ENCODE measurements at regions not wholly inside any gene's neighbourhood (a gene's known extent, or its start where the extent isn't known, plus 50 kb on each side); places are given as distances from the start of the nearest gene placed in this dataset.
"Not testable (repeated sequence)": the region's sequence is repeated elsewhere in the genome, so short reads cannot be mapped to it uniquely, and the experiment has no call there.

DNA sequence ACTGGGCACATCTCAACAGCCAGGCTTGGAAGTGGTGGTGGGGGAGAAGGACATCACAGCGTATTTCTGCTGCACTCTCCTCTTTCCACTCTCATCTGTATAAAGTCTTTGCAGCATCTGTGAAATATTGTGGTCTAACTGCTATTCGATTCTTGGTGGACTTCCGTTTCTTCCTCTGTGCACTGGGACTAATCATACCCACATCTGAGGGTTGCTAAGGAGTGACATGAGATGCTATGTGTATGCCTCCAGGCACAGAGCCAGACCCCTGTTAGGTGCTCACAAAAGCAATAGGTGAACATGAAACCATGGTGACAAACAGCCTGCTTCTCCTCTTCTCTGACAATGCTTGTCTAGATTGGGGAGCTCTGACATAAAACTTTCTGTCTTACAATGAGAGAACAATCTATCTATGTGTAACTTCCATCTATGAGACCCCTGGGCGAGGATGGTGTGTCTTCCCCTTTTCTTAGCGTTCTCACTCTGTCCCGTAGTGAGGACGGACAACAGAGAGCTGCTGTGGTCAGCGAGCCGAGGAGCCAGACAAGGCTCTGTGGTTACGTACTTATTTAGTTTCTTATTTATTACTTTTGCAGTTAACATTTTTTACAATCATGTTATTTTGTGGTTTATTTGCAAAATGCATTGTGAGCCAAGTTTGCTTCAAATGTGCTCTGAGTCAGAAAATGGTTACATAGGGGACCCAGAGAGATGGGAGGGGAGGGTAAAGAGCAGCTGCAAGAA lies 196.7 kb upstream of the TPRG1 start:
- no peak for DNase-seq

DNA sequence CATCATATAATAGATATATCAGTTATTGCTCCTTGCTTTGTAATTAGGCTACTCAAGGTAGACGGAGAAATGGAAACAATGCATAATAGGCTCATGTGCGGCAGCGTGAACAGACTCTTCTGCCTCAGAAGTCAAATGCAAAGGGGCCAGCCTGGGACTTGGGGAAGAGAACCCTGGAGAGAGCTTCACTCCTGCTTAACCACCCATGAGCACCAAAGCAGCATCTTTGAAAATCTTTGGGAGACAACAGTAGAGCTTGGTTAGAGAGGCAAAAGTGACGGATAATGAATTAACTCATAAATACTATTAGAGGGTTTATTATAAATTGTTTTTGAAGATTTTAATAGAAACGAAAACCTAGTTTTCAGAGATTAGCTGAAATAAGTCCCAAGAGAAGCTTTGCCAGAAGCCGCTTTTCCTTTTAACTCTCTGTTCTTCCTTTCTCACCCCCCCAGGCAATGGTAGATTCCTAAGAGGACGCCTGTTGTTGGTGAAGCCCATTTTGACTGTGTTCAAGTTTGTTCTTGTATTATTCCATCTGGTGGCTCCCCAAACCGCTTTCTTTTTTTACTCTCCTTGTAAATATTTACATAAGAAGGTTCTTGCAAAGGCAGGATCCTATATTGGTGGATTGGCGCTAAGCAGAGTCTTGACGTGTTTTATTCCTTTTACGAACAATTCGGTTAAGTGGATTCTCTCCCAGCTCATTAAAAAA lies 196.0 kb upstream of the TPRG1 start:
- no peak for DNase-seq

DNA sequence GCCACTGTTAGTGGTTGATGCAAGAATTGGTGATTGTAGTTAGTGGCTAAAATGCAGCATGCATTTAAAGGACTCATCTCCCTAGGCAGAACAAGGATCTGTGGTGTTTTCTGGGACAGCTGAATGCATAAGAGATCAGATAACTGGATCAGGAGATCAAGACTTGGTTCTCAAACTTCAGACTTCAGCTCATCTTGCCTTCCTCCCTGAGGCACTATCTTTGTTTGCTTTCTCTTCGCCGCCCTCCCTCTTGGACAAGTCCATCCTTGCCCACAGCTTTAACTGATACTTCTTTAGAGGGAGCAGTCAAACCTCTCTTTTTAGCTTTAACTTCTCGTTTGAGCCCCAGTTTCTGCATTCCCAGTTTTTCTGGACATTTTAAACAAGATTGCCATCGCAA lies 195.4 kb upstream of the TPRG1 start:
- DNase-seq = no peak

DNA sequence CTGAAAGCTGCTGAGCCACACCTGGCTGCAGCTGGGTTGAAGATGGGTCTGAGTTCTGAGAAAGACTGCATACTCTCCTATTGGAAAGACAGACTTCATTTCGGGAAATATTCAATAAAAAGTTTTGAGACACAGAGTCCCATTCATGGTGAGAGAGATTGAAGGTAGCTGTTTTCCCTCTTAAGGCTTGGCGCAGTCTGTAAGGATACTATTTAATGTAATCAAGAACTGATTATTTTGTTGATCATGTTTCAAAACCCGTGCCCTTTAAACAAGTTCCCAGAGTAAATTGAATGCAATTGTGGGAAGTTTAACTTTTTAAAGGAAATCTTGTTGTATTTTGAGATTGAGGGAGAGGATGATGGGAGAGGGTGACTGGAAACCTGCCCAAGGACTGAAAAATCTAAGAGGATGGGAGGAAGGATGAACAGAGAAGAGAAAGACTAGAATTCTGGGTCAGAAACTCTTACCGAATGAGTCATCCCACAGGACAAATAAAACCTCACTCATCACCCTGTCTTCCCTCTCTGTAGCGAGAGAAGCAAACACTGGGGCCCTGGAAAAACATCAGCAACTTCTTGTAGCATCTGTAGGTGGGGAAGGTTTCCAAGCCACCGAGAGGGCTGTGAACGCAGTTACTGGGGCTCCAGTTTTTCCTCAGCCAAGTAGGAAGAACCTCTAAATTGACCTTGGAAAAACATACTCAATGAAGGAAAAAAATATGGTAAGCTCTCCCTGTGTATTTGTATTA lies 193.2 kb upstream of the TPRG1 start:
- DNase-seq = no peak

DNA sequence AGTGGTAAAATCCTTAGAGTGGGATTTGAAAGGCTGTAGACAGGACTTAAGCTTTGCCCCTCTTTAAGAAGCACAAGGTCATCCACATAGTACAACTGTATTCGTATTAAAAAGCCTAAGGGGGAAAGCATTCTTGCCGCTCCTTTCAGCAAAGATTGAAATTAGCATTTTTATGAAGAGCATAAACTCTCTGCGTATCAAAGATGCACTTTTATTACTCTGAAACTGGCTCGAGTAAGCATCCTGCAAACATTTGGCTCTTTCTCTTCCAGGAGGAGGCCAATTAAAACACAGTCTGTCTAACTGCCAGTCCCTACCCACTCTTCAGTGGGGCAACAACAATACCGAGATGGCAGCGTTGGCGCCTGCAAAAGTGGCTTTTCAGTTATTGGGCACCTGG lies 192.5 kb upstream of the TPRG1 start:
- no peak for DNase-seq

DNA sequence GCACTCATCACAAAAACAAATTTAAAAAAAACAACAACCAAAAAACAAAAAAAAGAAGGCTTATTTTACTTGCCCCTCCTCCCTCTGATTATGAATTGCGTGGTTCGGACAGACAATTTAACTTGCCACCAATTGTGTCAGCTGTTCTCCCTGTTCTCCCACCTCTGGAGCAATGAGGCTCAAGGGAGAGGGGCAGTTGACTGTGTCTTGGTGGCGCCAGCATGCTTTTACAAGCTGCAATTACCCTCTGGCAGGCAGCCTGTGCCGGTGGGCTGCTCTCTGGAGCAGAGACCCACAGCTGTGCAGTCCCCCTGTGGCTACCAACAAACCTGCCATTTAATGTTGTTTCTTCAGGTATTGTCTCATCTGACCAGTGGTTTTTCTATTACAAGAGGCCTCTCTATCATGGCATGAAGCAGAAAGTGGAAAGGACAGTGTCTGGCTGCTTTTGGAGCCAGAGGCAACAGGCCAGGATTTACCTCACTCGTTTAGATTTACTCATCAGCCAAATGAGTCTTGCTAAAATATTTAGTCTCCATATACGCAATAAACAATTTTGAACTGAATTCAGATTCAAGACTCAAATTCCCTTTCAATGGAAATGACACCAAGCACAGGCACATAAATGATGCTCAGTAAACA lies 192.0 kb upstream of the TPRG1 start:
- DNase-seq = no peak

DNA sequence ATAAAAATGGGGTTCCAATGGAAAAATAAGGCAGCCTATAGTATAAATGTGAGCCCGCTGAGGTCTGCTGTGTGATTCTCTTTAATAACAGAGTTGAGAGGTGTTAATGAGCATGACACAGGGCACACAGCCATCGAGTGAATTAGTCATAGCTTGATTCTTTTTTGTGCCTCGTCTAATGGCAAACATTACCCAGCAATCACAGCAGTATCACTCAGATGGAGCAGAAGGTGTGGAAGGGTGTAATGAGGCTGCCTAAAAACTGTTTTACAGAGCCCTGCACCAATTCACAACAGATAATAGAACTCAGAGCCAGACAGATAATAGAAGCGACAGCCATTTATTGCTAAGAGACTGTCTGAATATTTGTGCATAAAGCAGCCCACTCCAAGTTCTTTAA lies 178.6 kb upstream of the TPRG1 start:
- DNase-seq = no peak

DNA sequence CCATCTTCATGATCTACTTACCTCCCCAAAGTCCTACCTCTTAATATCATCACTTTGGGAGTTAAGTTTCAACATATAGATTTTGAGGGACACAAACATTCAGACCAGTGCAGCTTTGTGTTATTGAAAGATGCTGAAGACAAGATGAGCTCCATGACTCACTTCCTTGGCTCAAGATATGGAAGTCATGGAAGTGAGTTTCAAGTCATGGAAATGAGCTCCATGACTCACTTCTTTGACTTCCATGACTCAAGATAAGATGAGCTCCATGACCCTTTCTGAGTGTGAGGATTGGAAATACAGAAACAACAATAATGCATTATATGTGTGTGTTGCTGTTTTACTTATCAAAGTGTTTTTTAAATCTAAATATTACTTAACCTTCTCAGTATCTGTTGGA lies 170.2 kb upstream of the TPRG1 start:
- peak; percentile 52 to 85 (median 77) for DNase-seq

DNA sequence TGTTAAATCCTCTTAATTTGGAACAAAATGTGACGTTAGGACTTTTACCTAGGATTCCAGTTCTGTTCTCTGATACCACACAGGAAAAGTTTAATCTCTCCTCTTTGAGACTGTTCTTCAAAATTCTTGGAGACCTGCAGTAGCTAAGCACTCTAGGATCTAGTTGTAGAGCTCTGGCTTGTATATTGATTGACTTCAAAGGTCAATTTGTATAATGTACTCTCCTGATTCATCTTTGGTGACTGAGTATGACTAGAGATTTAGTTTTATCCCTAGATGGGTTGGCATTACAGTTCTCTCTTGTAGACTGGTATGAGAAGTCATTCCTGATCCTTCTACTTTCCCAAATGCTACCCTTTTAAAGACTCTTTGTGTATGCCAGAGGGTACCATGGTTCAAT lies 168.4 kb upstream of the TPRG1 start:
- no peak for DNase-seq

DNA sequence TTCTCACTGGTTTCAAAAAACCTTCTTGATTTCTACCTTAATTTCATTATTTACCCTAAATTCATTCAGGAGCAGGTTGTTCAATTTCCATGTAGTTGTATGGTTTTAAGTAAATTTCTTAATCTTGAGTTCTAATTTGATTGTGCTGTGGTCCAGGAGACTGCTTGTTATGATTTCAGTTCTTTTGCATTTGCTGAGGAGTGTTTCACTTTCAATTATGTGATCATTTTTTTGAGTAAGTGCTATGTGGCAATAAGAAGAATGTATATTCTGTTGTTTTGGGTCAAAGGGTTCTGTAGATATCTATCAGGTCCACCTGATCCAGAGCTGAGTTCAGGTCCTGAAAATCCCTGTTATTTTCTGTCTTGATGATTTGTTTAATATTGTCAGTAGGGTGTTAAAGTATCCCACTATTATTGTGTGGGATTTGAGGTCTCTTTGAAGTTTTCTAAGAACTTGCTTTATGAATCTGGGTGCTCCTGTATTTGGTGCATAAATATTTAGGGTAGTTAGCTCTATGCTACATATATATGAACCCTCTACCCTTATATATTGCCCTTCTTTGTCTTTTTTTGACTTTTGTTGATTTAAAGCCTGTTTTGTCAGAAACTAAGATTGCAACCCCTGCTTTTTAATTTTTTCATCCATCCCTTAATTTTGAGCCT lies 158.4 kb upstream of the TPRG1 start:
- peak in 1 of 3 donors; percentile 21 for DNase-seq

DNA sequence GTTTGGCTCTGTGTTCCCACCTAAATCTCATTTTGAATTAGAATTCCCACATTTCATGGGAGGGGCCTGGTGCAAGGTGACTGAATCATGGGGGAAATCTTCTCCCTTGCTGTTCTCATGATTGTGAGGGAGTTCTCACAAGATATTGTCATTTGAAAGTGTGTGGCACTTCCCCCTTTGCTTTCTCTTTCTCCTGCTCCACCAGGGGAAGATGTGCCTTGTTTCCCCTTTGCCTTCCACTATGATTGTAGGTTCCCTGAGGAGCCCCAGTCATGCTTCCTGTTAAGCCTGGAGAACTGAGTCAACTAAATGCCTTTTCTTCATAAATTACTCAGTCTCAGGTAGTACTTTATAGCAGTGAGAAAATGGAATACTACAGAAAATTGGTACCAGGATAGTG lies 157.2 kb upstream of the TPRG1 start:
- peak; percentile 59 to 74 (median 65) for DNase-seq

DNA sequence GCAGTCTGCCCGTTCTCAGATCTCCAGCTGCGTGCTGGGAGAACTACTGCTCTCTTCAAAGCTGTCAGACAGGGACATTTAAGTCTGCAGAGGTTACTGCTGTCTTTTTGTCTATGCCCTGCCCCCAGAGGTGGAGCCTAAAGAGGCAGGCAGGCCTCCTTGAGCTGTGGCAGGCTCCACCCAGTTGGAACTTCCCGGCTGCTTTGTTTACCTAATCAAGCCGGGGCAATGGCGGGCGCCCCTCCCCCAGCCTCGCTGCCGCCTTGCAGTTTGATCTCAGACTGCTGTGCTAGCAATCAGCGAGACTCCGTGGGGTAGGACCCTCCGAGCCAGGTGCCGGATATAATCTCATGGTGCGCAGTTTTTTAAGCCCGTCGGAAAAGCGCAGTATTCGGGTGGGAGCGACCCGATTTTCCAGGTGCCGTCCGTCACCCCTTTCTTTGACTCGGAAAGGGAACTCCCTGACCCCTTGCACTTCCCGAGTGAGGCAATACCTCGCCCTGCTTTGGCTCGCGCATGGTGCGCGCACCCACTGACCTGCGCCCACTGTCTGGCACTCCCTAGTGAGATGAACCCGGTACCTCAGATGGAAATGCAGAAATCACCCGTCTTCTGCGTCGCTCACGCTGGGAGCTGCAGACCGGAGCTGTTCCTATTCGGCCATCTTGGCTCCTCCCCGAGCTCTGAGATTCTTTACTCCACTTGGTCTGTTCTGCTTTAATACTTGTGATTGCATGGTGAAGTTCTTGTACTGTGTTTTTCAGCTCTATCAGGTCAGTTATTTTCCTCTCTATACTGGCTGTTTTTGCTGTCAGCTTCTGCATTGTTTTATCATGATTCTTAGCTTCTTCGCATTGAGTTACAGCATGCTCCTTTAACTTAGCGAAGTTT lies 148.9 kb upstream of the TPRG1 start:
- not testable (repeated sequence) for DNase-seq

DNA sequence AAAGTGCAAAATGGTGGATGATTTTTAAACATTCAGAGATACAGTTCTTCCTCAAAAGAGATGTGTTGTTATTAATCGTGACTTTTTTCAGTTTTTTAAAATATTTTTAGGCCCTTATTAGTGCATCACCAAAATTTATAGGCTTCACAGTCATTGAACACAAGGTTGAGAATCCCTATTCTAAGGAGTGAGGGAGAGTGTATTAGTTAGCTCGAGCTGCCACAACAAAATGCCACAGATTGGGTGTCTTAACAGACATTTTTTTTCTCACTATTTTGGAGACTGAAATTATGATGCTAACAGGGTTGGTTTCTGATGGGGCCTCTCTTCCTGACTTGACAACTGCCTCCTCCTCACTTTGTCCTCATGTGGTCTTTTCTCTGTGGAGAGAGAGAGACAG lies 145.9 kb upstream of the TPRG1 start:
- no peak for DNase-seq

DNA sequence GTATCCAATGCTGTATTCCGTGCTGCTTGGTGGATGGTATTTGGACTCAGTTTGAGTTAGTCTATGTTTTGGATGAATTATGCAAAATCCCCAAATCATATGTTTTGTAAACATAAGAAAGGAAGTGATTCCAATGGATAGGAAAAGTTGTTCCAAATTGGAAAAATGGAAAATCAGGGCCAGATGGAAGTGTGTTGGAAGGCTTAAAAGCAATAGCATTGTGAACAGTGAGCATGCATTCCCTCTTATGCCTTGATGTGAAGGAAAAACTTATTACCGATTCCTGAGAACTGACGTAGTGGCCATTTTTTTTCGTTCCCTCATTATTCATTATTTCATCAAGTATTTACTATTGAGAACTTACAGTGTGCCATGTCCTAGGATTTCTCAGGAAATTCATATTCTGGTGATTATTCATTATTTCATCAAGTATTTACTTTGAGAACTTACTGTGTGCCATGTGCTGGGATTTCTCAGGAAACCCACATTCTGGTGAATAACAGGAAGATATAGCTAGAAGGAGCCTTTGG lies 144.1 kb upstream of the TPRG1 start:
- no peak for DNase-seq

DNA sequence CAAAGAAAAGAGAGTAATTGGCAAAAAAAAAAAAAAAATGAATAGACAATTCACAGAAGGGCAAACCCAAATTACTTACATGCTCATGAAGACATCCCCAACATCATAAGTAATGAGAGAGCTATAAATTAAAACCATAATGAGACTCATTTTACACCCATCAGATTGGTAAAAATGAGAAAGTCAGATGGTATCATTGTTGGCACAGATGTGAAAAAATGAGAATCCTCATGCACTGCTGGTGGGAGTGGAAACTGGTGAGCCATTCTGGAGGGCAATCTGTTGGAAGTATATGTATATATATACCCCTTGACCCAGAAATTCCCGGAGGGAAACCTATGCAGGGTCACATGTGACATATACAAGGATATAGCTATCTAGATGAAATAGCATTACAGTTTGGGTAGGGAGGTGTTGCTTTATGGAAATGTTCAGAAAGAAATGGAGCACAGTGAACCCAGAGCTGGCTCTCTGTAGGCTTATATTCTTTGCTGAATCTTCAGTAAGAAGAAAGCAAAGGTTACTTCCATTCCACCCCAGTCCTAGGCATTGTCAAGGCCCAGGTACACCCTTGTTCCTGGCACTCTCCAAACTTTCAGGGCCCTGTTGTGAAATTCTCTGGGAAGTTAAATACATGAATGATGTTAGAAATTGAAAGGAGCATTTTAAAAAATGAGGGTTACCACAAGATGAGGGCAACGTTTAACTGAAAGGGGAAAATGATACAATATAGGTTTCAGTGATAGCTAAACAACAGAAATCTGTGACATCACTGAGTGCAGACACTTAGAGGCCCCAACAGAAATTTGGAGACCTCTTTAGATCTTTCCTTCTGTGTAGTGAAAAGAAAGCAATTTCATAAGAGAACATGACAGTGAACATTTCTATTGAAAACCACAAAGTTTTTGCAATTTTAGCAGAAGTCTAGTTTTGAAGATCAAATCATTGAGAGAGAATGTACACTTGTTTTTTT lies 132.7 kb upstream of the TPRG1 start:
- DNase-seq = peak in 1 of 3 donors; percentile 14

DNA sequence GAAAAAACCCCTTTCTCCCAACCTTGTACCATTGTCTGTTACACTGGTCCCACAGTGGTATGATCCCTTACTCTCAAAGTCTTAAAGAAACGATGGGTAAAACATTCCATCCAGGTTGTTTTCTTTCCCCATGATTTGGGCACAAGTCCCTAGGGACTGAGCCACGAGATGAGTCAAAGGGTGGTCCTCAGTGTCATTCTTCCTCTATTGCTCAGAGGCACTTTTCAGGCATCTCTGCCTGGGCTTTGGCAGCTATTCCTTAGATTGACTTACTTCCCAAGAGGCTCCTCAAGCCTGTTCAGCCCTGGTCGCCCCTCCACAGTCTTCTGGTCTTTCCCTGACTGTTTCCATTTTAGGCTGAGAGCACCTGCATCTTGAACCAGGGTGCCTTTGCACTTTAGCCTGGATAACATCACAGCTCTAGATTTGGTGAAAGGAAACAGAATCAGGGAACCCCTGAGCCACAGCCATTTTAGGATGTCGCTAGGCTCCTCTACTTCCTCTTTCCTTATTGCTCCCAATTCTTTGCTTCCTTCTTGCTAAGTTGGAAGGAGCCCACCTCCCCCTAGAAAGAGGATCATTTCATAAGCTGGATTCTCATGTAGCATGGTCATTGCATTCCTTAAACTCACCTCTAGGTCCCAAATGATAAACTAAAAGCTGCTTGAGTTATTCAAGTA lies 131.0 kb upstream of the TPRG1 start:
- peak; percentile 37 to 52 (median 51) for DNase-seq

DNA sequence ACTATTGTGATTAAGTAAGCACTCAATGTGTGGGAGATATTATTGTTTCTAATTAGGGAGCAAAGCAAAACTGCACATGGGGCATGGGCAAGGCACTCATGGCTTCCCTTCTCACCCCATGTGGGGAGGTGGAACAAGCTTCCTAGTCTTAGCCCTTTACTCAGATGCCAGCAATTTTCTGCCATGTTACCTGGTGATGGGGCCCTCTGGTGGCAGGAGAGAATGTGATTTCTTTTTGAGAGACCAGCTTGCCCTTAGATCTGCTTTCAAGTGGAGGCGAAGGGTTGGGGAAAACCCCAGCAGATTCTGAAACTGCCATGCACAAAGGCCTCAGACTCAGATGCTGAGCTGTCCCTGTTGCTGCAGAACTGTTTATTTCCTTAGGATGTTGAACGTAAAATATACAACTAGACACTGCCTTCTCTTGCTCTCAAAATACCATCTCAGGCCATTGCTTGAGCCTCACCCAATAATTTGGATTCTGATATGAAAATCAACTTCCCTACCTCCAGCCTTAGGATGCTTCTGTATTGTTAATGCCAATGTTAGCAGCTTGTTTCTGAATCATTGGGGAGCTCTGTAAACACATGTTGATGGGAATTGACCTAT lies 130.2 kb upstream of the TPRG1 start:
- peak; percentile 66 to 78 (median 76) for DNase-seq

DNA sequence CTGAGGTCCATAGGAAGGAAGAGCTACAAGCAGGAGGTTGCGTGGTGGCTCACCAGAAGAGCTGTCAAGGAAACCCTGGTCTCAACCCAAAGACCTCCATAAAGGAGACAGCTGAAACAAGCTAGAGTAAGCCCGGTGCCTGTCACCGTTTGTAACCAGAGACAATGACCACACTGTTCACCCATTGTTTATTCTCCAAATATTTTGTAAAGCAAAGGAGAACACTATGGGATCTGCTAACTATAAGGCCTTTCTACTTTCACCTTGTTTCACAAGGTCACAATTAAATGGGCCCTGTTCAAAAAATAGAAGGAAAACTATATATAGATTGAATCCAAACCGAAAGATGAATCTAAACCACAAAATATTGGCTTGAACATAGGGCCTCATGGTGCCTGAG lies 128.9 kb upstream of the TPRG1 start:
- no peak for DNase-seq

Measured in suppressor macrophage treated with lipopolysaccharide for 1 hour (primary cell).